ENCODE measurements at regions not wholly inside any gene's neighbourhood (a gene's known extent, or its start where the extent isn't known, plus 50 kb on each side); places are given as distances from the start of the nearest gene placed in this dataset.
"Not testable (repeated sequence)": the region's sequence is repeated elsewhere in the genome, so short reads cannot be mapped to it uniquely, and the experiment has no call there.

GRCh38 chr2:215861607-215862350, 151.6 kb downstream of the MREG start:
- DNase-seq, result no peak

GRCh38 chr2:215856080-215856479, 157.3 kb downstream of the MREG start:
- no peak for DNase-seq

- DNase-seq, result not testable (repeated sequence)
Measured at GRCh38 chr2:215855308-215855707, 158.0 kb downstream of the MREG start.

- DNase-seq, result no peak
Measured at GRCh38 chr2:215854008-215854407, 159.3 kb downstream of the MREG start.

GRCh38 chr2:215851696-215852095, 161.7 kb downstream of the MREG start:
- DNase-seq, result no peak

GRCh38 chr2:215851082-215851481, 162.3 kb downstream of the MREG start:
- peak; percentile 79 for DNase-seq

GRCh38 chr2:215850380-215850779, 163.0 kb downstream of the MREG start:
- DNase-seq, result no peak

- DNase-seq, result no peak
Measured at GRCh38 chr2:215849771-215850170, 163.6 kb downstream of the MREG start.

- no peak for DNase-seq
Measured at GRCh38 chr2:215848698-215849097, 164.7 kb downstream of the MREG start.

GRCh38 chr2:215848146-215848545, 165.2 kb downstream of the MREG start:
- no peak for DNase-seq

- no peak for DNase-seq
Measured at GRCh38 chr2:215847718-215848117, 165.6 kb downstream of the MREG start.

GRCh38 chr2:215847056-215847455, 166.3 kb downstream of the MREG start:
- no peak for DNase-seq

- DNase-seq, result no peak
Measured at GRCh38 chr2:215845839-215846586, 167.3 kb downstream of the MREG start.

GRCh38 chr2:215843579-215843978, 169.8 kb downstream of the MREG start:
- peak; percentile 90 for DNase-seq

- no peak for DNase-seq
Measured at GRCh38 chr2:215841175-215841816, 172.1 kb downstream of the MREG start.

- DNase-seq, result no peak
Measured at GRCh38 chr2:215839816-215840215, 173.5 kb downstream of the MREG start.

- no peak for DNase-seq
Measured at GRCh38 chr2:215839309-215839708, 174.0 kb downstream of the MREG start.

GRCh38 chr2:215836881-215837280, 176.5 kb downstream of the MREG start:
- DNase-seq, result no peak

GRCh38 chr2:215835657-215836056, 177.7 kb downstream of the MREG start:
- no peak for DNase-seq

GRCh38 chr2:215835231-215835630, 178.1 kb downstream of the MREG start:
- no peak for DNase-seq

GRCh38 chr2:215833531-215834162, 179.7 kb downstream of the MREG start:
- no peak for DNase-seq

- DNase-seq, result no peak
Measured at GRCh38 chr2:215832791-215833190, 180.6 kb downstream of the MREG start.

GRCh38 chr2:215831296-215831913, 181.9 kb downstream of the MREG start:
- peak; percentile 41 for DNase-seq

Measured in fibroblast of skin of scalp (primary cell).